Fibroblast of skin of right biceps (primary cell): ENCODE measurements at regions not wholly inside any gene's neighbourhood (a gene's known extent, or its start where the extent isn't known, plus 50 kb on each side); places are given as distances from the start of the nearest gene placed in this dataset.

Source experiments
- DNase-seq: peaks from one replicate; pipeline ENCODE4 v3.0.0-alpha.2; 2013

DNA sequence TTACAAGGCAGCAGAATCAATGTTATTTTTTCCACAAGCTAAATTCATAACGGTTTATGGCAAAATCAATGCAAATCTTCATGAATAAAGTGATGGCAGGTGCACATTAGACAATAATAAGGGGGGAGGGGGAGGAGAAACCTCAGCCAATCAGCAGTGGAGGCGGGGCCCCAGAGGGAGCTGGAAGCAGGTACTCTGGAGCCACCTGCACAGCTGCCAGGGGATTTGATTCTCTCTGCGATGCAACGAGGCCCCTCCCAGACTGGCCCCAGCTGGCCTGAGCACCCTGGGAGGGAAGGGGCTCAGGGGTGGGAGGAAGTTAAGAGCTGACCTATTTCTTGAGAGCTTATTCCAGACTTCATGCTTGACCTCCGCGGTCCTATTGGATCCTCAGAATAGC, 127.8 kb upstream of the IGSF21 start:
- no peak for DNase-seq

DNA sequence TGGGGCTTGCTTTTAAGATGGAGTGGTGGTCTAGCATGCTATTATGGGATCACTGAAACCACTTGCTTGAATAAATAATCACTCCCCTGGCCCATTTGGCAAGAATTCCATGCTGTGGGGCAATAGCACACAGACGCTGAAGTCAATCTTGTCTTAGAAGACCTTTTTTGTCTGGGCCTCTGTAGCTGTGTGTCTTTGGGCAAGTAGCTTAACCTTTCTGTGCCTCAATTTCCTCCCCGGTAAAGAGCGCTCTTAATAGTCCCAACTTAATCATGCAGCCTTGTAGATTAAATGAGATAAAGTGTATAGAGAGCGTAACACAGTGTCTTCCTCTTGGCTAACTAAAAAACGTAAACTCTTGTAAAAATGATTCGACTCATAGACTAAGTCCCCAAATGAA, 125.4 kb upstream of the IGSF21 start:
- no peak for DNase-seq

- peak; percentile 3 for DNase-seq
These were observed 123.0 kb upstream of the IGSF21 start for GRCh38 chr1:17984583-17984982.

- DNase-seq = no peak
These were observed 121.4 kb upstream of the IGSF21 start for GRCh38 chr1:17986156-17986555.

DNA sequence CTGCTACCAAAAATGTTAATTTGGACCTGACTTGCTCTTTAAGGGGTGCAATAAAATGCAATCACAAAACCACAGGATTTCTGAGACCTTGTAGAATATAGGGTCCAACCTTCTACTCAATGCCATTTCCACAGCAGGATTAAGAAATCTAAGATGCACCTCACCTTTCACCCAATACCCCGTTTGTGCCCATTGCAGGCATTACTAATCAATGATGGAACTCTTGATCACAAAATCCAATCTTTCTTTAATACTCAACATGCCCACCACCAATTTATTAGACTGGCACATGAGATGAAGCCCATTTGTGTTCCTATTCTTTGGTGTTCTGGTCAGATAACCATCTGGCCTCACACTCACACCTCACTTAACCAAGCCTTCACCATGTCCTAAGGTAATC, 117.2 kb upstream of the IGSF21 start:
- DNase-seq = no peak

GRCh38 chr1:17991996-17992395, 115.6 kb upstream of the IGSF21 start:
- no peak for DNase-seq

GRCh38 chr1:17992800-17993199, 114.8 kb upstream of the IGSF21 start:
- DNase-seq = no peak

DNA sequence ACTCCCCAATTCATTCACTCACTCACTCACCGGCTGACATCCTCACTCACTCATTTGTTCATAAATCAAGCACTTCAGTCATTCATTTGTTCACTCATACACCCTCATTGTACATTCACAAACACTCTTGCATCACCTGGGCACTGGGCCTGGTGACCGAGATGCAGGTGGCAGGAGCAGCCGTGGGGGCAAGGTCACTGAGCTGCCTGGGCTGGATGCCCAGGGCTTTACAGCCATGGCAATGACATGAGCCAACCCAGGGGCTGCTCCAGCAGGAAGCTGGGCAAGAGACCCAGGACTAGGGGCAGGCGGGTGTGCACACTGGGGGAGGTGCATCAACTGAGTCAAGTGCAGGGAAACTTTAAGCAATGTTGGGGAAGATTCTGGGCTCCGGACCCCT, 113.6 kb upstream of the IGSF21 start:
- no peak for DNase-seq

DNA sequence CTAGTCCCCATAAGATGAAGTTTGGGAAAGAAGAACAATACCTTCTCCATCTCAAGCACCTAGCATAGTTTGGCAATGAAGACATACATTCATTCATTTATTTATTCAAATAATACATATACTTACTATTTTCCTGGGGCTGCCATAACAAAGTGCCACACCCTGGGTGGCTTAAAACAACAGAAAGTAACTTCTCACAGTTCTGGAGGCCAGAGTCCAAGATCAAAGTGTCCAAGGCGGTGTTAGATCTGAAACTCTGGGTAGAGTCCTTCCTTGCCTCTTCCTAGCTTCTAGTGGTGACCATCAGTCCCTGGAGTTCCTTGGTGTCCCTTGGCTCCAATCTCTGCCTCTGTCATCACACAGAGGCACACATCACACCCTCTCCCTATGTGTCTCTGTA, 112.1 kb upstream of the IGSF21 start:
- no peak for DNase-seq

- DNase-seq = no peak
These were observed 108.7 kb upstream of the IGSF21 start for GRCh38 chr1:17998889-17999288.

- DNase-seq = no peak
These were observed 107.7 kb upstream of the IGSF21 start for GRCh38 chr1:17999884-18000283.

GRCh38 chr1:18001725-18002124, 105.9 kb upstream of the IGSF21 start:
- no peak for DNase-seq

GRCh38 chr1:18004278-18004677, 103.3 kb upstream of the IGSF21 start:
- DNase-seq = no peak

GRCh38 chr1:18005238-18005637, 102.4 kb upstream of the IGSF21 start:
- DNase-seq = no peak

GRCh38 chr1:18007391-18008041, 100.1 kb upstream of the IGSF21 start:
- DNase-seq = no peak

GRCh38 chr1:18008081-18008480, 99.5 kb upstream of the IGSF21 start:
- DNase-seq = no peak

- DNase-seq = no peak
These were observed 98.5 kb upstream of the IGSF21 start for GRCh38 chr1:18009055-18009454.

DNA sequence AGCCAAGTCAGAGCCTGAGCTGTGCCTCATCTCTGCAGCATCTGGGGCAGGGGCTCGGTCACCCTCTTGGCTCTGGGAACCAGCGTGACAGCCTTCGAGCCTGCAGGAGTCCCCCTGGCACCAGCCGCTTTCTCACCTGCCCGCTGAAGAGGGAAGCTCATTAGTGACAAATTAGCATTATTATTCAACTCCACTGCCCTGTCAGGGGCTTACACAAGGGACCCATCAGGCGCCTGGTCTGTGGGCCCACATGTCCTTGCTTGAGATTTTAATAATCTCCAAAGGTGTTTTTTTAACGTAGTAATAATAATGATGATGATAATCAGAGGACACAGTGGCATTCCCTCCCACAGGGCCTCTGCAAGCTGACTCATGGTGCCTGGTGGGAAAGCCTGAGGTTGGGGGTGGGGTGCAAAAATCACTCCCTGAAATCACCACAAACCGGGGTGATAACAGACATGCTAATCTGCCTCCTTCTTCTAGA, 98.1 kb upstream of the IGSF21 start:
- peak; percentile 1 for DNase-seq

DNA sequence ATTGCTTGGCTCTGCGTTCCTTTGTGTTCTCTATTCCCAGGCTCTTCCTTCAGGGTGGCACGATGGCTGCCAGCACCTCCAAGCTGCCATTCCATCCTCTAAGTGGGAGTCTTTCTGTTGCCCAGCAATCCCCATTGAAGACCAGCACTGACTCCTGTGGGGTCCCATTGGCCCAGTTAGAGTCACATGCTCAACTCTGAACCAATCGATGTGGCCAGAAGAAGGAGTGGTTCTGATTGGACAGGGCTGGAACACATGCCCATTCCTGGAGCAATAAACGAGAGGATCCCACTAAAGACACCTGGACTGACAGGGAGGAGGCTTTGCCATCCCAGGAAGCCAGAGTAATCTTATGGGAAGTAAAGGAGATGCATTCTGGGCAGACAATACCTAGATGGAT, 97.2 kb upstream of the IGSF21 start:
- no peak for DNase-seq

GRCh38 chr1:18010945-18011344, 96.7 kb upstream of the IGSF21 start:
- peak; percentile 5 for DNase-seq

DNA sequence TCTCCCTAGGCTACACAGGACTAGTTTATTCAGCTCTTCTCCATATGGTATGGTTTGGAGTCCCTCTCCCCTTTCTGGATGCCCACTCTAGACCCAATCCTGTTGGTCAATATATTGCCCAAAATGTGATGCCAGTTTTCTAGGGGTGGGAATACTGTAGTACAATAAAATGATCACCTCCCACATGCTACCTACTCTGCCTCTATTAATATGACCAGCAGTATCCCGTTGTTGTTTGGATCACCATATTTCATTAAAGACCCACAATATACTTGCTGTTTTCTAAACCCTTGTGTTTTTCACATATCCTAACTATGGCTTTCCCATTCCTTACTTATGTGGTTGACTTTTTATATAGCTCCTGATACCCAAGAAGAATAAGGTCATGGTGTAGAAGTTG, 95.9 kb upstream of the IGSF21 start:
- DNase-seq = no peak

DNA sequence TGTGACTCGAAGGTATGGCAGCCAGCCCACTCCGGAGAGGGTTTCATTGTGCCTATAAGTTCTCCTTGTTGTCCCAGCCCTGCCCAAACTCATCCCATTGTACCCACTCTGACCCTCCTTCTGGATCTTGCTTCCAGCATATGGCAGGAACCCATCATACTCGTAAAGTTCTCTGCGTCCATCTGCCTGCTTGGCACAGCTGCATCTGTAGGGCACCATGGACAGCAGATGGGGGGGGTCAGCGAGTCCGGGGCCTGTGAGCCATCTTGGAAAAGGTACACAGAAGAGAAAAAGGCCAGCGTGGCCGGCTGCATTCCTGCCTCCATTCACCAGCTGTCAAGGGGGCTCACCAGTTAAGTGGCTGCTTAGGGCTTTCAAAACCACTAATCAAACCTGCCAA, 94.9 kb upstream of the IGSF21 start:
- no peak for DNase-seq

DNA sequence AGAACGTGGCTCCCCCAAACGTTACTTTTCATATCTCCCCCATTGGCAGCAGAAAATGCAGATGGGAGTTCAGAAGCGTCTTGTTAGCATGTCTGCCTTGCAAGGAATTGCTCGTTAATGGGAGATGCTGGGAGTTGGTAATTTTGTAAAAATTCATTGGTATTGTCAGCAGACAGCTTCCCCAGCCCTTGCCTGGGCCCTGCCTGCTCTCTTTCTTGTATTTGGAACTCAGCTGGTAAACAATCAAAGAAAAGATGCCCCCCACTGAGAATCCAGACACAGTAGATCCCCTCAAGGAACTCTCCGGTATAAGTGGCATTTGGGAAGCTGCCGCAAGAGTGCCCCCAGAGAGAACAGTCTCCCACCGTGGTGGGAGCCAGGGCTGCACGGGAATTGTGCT, 94.4 kb upstream of the IGSF21 start:
- DNase-seq = no peak

DNA sequence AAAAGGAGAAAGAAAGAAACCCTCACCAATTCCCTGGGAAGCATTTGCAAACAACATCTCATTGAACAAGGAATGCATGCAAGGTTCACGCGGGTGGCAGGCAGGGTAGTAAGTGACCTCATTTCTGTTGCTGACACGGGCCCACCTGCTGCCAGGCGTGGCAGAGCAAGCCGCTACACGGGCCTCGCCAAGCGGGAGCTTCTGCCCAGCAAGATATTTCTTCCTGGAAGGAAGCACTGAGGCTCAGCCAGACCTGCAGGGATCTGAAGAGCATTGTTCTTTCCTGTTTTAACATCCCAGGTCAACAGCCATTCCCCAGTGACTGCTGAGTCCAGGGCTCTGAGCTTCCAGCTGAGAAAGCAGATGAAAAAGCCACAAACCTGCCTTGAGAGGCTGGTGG, 91.9 kb upstream of the IGSF21 start:
- no peak for DNase-seq

DNA sequence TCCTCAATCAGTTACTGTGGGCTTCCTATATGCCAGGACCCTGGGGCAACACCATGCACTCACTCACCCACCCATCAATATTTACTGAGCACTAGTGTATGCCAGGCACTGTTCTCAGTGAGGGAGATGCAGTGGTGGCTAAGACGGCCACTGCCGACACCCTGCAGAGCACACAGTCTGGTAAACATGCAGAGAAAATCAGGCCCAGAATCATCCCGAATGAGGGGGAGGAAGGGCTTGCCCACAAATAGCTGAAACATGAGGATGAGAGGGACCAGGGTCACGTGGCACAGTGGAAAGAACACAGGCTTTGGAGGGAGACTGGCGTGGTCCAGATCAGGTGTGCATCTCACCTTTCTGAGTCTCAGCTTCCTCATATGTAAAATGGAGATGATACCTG, 89.2 kb upstream of the IGSF21 start:
- DNase-seq = no peak
